Testis (tissue), 2 donors: ENCODE measurements at regions not wholly inside any gene's neighbourhood (a gene's known extent, or its start where the extent isn't known, plus 50 kb on each side); places are given as distances from the start of the nearest gene placed in this dataset.

Source experiments
- POLR2A ChIP-seq: fragments of 450-650 bp; IDR thresholded peaks from one replicate; pipeline ENCODE4 v1.6.1; 2017; ENCODE audit warnings: antibody characterized with exemption, mild to moderate bottlenecking, moderate library complexity
- TF ChIP-seq, protein P1 (sequence below), 3 experiments: fragments of 450-650 bp in 2 of 3; fragments of 200-600 bp in 1 of 3; sonication (generic) in 1 of 3; IDR thresholded peaks; one replicate each; pipeline ENCODE4 v1.5.1; 2016 to 2019; ENCODE audit warnings: antibody characterized with exemption in 3 of 3, mild to moderate bottlenecking in 2 of 3, moderate library complexity in 1 of 3

GRCh38 chr6:163937071-163937470 lies 522.6 kb downstream of the QKI start:
- TF ChIP-seq, protein P1, sequence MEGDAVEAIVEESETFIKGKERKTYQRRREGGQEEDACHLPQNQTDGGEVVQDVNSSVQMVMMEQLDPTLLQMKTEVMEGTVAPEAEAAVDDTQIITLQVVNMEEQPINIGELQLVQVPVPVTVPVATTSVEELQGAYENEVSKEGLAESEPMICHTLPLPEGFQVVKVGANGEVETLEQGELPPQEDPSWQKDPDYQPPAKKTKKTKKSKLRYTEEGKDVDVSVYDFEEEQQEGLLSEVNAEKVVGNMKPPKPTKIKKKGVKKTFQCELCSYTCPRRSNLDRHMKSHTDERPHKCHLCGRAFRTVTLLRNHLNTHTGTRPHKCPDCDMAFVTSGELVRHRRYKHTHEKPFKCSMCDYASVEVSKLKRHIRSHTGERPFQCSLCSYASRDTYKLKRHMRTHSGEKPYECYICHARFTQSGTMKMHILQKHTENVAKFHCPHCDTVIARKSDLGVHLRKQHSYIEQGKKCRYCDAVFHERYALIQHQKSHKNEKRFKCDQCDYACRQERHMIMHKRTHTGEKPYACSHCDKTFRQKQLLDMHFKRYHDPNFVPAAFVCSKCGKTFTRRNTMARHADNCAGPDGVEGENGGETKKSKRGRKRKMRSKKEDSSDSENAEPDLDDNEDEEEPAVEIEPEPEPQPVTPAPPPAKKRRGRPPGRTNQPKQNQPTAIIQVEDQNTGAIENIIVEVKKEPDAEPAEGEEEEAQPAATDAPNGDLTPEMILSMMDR (IDR thresholded peaks at IDR 0.05) = no peak
- no peak for TF ChIP-seq POLR2A
